Ishikawa (cell line): ENCODE measurements at regions not wholly inside any gene's neighbourhood (a gene's known extent, or its start where the extent isn't known, plus 50 kb on each side); places are given as distances from the start of the nearest gene placed in this dataset.

ENCODE experiments used
- CEBPB ChIP-seq: IDR thresholded peaks from 2 replicates; pipeline ENCODE4 v1.6.1; 2012
- CREB1 ChIP-seq: IDR thresholded peaks from 2 replicates; pipeline ENCODE4 v1.6.1; 2012; ENCODE audit warnings: low read depth
- EGR1 ChIP-seq: IDR thresholded peaks from 2 replicates; pipeline ENCODE4 v1.6.1; 2012
- EP300 ChIP-seq: IDR thresholded peaks from 2 replicates; pipeline ENCODE4 v1.6.1; 2012; ENCODE audit warnings: borderline replicate concordance
- FOXM1 ChIP-seq: IDR thresholded peaks from 2 replicates; pipeline ENCODE4 v1.6.1; 2012; ENCODE audit warnings: low read depth, borderline replicate concordance
- NFIC ChIP-seq: IDR thresholded peaks from 2 replicates; pipeline ENCODE4 v1.6.1; 2012
- RAD21 ChIP-seq: IDR thresholded peaks from 2 replicates; pipeline ENCODE4 v1.6.1; 2012; ENCODE audit warnings: low read depth
- REST ChIP-seq: IDR thresholded peaks from 2 replicates; pipeline ENCODE4 v1.6.1; 2012; ENCODE audit warnings: low read depth, mild to moderate bottlenecking
- TAF1 ChIP-seq: IDR thresholded peaks from 2 replicates; pipeline ENCODE4 v1.6.1; 2012; ENCODE audit warnings: low read depth, mild to moderate bottlenecking
- TCF12 ChIP-seq: IDR thresholded peaks from 2 replicates; pipeline ENCODE4 v1.6.1; 2012; ENCODE audit warnings: low read depth
- TEAD4 ChIP-seq: IDR thresholded peaks from 2 replicates; pipeline ENCODE4 v1.6.1; 2012
- YY1 ChIP-seq: IDR thresholded peaks from 2 replicates; pipeline ENCODE4 v1.6.1; 2012; ENCODE audit warnings: low read depth
- ZBTB7A ChIP-seq: IDR thresholded peaks from 2 replicates; pipeline ENCODE4 v1.6.1; 2012; ENCODE audit warnings: low read depth
- TF ChIP-seq, protein P1 (sequence below): IDR thresholded peaks from 2 replicates; pipeline ENCODE4 v1.6.1; 2012
- TF ChIP-seq, protein P2 (sequence below): IDR thresholded peaks from 2 replicates; pipeline ENCODE4 v1.6.1; 2012

DNA sequence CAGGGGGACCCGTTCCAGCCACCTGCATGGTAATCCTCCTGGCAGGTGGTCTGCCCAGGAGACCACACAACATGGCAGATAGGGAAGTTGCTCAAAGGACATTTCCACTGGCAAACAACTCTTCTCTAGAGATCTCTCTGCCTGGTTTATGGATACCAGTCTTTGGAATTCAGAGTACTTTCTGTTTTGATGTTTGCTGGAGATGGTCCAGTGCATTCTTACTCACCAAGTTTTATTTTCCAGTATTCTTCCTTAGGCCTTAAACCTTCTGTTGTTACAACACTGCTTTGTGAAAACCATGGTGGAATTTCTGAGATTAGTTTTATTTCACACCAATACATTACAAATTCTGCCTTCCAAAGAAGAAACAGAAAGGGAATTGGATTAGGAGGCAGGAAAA lies 428.3 kb downstream of the FUT8 start:
- TF ChIP-seq RAD21 = no peak
- no peak for TF ChIP-seq CEBPB
- no peak for TF ChIP-seq TAF1
- TF ChIP-seq EP300 = no peak
- no peak for TF ChIP-seq TEAD4
- TF ChIP-seq, protein P1, sequence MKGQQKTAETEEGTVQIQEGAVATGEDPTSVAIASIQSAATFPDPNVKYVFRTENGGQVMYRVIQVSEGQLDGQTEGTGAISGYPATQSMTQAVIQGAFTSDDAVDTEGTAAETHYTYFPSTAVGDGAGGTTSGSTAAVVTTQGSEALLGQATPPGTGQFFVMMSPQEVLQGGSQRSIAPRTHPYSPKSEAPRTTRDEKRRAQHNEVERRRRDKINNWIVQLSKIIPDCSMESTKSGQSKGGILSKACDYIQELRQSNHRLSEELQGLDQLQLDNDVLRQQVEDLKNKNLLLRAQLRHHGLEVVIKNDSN = no peak
- TF ChIP-seq ZBTB7A = no peak
- no peak for TF ChIP-seq TCF12
- TF ChIP-seq REST = no peak
- TF ChIP-seq EGR1 = no peak
- TF ChIP-seq, protein P2, sequence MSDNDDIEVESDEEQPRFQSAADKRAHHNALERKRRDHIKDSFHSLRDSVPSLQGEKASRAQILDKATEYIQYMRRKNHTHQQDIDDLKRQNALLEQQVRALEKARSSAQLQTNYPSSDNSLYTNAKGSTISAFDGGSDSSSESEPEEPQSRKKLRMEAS = no peak
- TF ChIP-seq FOXM1 = no peak
- TF ChIP-seq YY1 = no peak
- TF ChIP-seq CREB1 = no peak
- no peak for TF ChIP-seq NFIC

GRCh38 chr14:65846196-65846868 lies 433.8 kb downstream of the FUT8 start:
- no peak for TF ChIP-seq TAF1
- TF ChIP-seq ZBTB7A = no peak
- no peak for TF ChIP-seq EP300
- no peak for TF ChIP-seq TEAD4
- no peak for TF ChIP-seq CREB1
- no peak for TF ChIP-seq YY1
- TF ChIP-seq RAD21 = no peak
- no peak for TF ChIP-seq NFIC
- TF ChIP-seq, protein P1 = no peak
- TF ChIP-seq CEBPB = no peak
- no peak for TF ChIP-seq TCF12
- TF ChIP-seq, protein P2 = no peak
- no peak for TF ChIP-seq EGR1

DNA sequence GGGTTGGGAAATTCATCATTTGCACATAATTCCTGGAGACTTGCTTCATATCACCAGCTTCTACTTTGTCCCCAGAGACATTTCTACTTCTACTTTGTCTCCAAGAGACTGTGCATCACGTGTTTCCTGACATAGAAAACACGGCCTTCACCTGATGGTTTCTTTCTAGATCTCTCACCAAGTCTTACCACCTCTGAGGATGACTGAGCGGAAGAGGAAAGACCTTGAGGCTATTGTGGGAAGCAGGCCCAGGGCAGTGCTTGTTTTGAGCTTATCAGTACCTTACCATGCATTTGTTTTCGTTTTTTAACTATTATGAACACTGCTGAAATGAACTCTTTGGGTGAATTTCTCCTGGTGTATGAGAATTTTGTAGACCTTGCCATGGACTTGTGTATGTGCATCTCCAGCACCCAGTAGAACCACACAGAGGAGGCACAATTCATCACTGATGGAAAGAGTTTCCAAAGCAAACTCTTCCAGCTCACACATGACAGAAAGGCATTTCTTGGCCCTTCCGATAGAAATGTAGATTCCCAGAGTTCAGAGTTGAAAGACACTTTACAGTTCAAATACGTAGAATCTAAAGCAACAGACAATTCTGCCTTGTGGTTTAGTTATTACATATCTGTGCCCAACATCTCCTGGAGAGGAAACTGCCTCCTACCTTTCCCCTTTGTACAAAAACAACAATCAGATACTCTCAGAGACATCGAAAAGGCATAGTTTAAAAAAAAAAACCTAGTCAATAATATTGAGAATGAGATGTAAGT lies 434.7 kb downstream of the FUT8 start:
- TF ChIP-seq TAF1 (no peak), TCF12 (no peak), CEBPB (no peak), NFIC (no peak), FOXM1 (no peak), EP300 (no peak), REST (no peak), ZBTB7A (no peak), EGR1 (no peak), YY1 (no peak)
- TF ChIP-seq, protein P2 = no peak

DNA sequence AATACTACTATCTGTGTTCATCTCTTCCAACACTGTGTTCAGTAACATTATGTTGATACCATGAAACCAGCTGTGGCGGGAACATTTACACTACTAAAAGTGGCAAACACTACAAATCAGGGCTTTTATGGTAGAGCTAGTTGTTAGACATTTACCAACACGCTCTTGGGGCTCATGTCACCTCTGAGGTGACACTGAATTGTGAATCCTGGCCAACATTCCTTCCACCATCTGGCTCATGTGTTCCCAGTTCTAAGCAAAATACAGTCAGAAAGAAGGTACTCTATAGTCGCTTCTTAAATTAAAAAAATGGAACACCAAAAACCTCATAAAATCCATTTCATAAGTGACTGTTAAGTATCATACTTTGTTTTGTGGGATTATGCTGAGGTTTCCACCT lies 436.6 kb downstream of the FUT8 start:
- TF ChIP-seq TEAD4 (no peak), NFIC (no peak), REST (no peak), ZBTB7A (no peak), EP300 (no peak), EGR1 (no peak), YY1 (no peak), FOXM1 (no peak)
- TF ChIP-seq, protein P2 = no peak
- TF ChIP-seq, protein P1 = no peak
